ENCODE measurements at regions not wholly inside any gene's neighbourhood (a gene's known extent, or its start where the extent isn't known, plus 50 kb on each side); places are given as distances from the start of the nearest gene placed in this dataset.

- CTCF ChIA-PET (ENCODE audit: partially characterized antibody) = no interaction called here
- TF ChIP-seq BCL11A (IDR thresholded peaks at IDR 0.05; ENCODE audit: low read depth in 2 of 2, low read length in 2 of 2) (no peak), TEAD4 (IDR thresholded peaks at IDR 0.05; ENCODE audit: low read depth, low read length) (no peak), EZH2 (IDR thresholded peaks at IDR 0.05; ENCODE audit: low read depth, low read length, severe bottlenecking) (no peak), SP1 (IDR thresholded peaks at IDR 0.05; ENCODE audit: low read depth, low read length) (no peak), RNF2 (IDR thresholded peaks at IDR 0.05; ENCODE audit: borderline replicate concordance, low read depth, low read length, missing control alignments, poor library complexity, severe bottlenecking) (no peak), HDAC2 (IDR thresholded peaks at IDR 0.05; ENCODE audit: borderline replicate concordance in 1 of 2, low read depth in 2 of 2, low read length in 2 of 2) (no peak), POLR2A (IDR thresholded peaks at IDR 0.05; ENCODE audit: control extremely low read depth in 1 of 2, low read depth in 2 of 2, low read length in 2 of 2) (no peak), BACH1 (IDR thresholded peaks at IDR 0.05; ENCODE audit: low read length) (no peak), ASH2L (IDR thresholded peaks at IDR 0.05; ENCODE audit: low read length) (no peak), CBX8 (IDR thresholded peaks at IDR 0.05; ENCODE audit: borderline replicate concordance, low read depth, low read length) (no peak), RXRA (IDR thresholded peaks at IDR 0.05; ENCODE audit: insufficient read depth, low read depth, low read length) (no peak), YY1 (IDR thresholded peaks at IDR 0.05; ENCODE audit: low read depth, low read length) (no peak), E2F6 (IDR thresholded peaks at IDR 0.05) (no peak), RBBP5 (IDR thresholded peaks at IDR 0.05; ENCODE audit: borderline replicate concordance, low read depth, low read length) (no peak), MAFK (IDR thresholded peaks at IDR 0.05; ENCODE audit: low read depth, low read length) (no peak)
These were observed 239.0 kb upstream of the FIGN start for GRCh38 chr2:163974766-163975165.

More at GRCh38 chr2:163974766-163975165, 239.0 kb upstream of the FIGN start:
- Histone ChIP-seq H3K4me1 (replicated peaks in 1 of 4; ENCODE audit: control insufficient read depth in 3 of 4, insufficient read depth in 4 of 4, low read length in 3 of 4) (no peaks in the 10 kb centered on the region), H4K91ac (replicated peaks; ENCODE audit: insufficient read length, low read length) (no peak overlapping the region), H2AK5ac (ENCODE audit: low read depth, low read length) (no peak overlapping the region), H2BK15ac (ENCODE audit: low read length) (no peak overlapping the region), H3K27ac (ENCODE audit: low read depth, low read length) (no peak overlapping the region), H3K23ac (ENCODE audit: insufficient read length) (no peak overlapping the region), H2BK5ac (ENCODE audit: low read depth, low read length) (no peak overlapping the region), H3K36me3 (ENCODE audit: control insufficient read depth in 2 of 4, insufficient read depth in 4 of 4, low read length in 3 of 4) (no peaks in the 10 kb centered on the region), H3K4me2 (ENCODE audit: insufficient read depth in 1 of 2, low read depth in 2 of 2, low read length in 2 of 2) (no peak overlapping the region), H3K56ac (replicated peaks; ENCODE audit: insufficient read length, low read depth, low read length) (no peak overlapping the region), H4K8ac (ENCODE audit: extremely low read depth, insufficient read depth, low read length) (no peak overlapping the region), H3K9ac (replicated peaks in 1 of 4; ENCODE audit: extremely low read depth in 1 of 4, low read depth in 3 of 4, low read length in 3 of 4) (no peak overlapping the region), H3K9me3 (ENCODE audit: insufficient read depth in 2 of 2, low read depth in 1 of 2, low read length in 1 of 2) (no peaks in the 10 kb centered on the region), H3K27me3 (replicated peaks in 1 of 4; ENCODE audit: control insufficient read depth in 3 of 4, extremely low read depth in 1 of 4, insufficient read depth in 3 of 4, low read length in 3 of 4) (no peaks in the 10 kb centered on the region), H3K23me2 (ENCODE audit: low read depth, low read length) (no peaks in the 10 kb centered on the region), H3K79me1 (ENCODE audit: low read depth, low read length) (no peaks in the 10 kb centered on the region), H3K4ac (replicated peaks; ENCODE audit: insufficient read length, low read depth, low read length) (no peak overlapping the region), H2AFZ (ENCODE audit: low read length) (no peak overlapping the region), H3K18ac (ENCODE audit: extremely low read depth, low read length) (no peak overlapping the region), H2BK12ac (ENCODE audit: low read depth, low read length) (no peak overlapping the region), H3K14ac (ENCODE audit: insufficient read length) (no peak overlapping the region), H2BK120ac (replicated peaks; ENCODE audit: low read depth, low read length) (no peak overlapping the region), H4K20me1 (replicated peaks in 1 of 2; ENCODE audit: control insufficient read depth in 1 of 2, insufficient read depth in 2 of 2, low read length in 2 of 2) (no peaks in the 10 kb centered on the region), H4K5ac (ENCODE audit: insufficient read length, low read depth, low read length) (no peak overlapping the region), H3K79me2 (ENCODE audit: control insufficient read depth in 1 of 2, insufficient read depth in 2 of 2, low read length in 2 of 2) (no peaks in the 10 kb centered on the region), H3K4me3 (ENCODE audit: extremely low read depth in 1 of 4, insufficient read depth in 2 of 4, low read depth in 3 of 4, low read length in 4 of 4) (no peak overlapping the region), H2BK20ac (ENCODE audit: low read length) (no peak overlapping the region)
- 92% methylated on average over 1 of the region's 1 CpG; no CpG with 5 or more reads in 1 of the 2 experiments for WGBS, 2 experiments (ENCODE audit: extremely low coverage in 1 of 2, insufficient coverage in 1 of 2, insufficient read length in 1 of 2, insufficient replicate concordance in 2 of 2, low coverage in 1 of 2, low lambda C conversion rate in 2 of 2, missing lambda C conversion rate in 1 of 2)
- POLR2A ChIA-PET (ENCODE audit: partially characterized antibody) = no interaction called here
- FAIRE-seq (no peak), DNase-seq (ENCODE audit: low read depth in 1 of 2, low spot score in 2 of 2) (no peak)

Measured in H1 (cell line).